Glutamatergic neuron (in vitro differentiated cells): ENCODE measurements at regions not wholly inside any gene's neighbourhood (a gene's known extent, or its start where the extent isn't known, plus 50 kb on each side); places are given as distances from the start of the nearest gene placed in this dataset.
"Not testable (repeated sequence)": the region's sequence is repeated elsewhere in the genome, so short reads cannot be mapped to it uniquely, and the experiment has no call there.

ENCODE experiments used
- DNase-seq: peaks from one replicate; pipeline ENCODE4 v3.0.0; 2022
- H3K27ac Mint-ChIP-seq: one replicate; pipeline ENCODE4 v1.8.0; 2020; ENCODE audit warnings: mild to moderate bottlenecking, mixed read lengths, inconsistent platforms; ENCODE audit not compliant: unreplicated experiment
- H3K27me3 Mint-ChIP-seq: one replicate; pipeline ENCODE4 v1.8.0; 2020; ENCODE audit warnings: mild to moderate bottlenecking, moderate library complexity, mixed read lengths, inconsistent platforms; ENCODE audit not compliant: unreplicated experiment
- H3K36me3 Mint-ChIP-seq: one replicate; pipeline ENCODE4 v1.8.0; 2020; ENCODE audit warnings: mild to moderate bottlenecking, mixed read lengths, inconsistent platforms; ENCODE audit not compliant: unreplicated experiment
- H3K4me1 Mint-ChIP-seq: one replicate; pipeline ENCODE4 v1.8.0; 2020; ENCODE audit warnings: mild to moderate bottlenecking, low read depth, mixed read lengths, inconsistent platforms; ENCODE audit not compliant: unreplicated experiment
- H3K4me3 Mint-ChIP-seq: one replicate; pipeline ENCODE4 v1.8.0; 2020; ENCODE audit warnings: mild to moderate bottlenecking, mixed read lengths, inconsistent platforms; ENCODE audit not compliant: unreplicated experiment
- H3K9me3 Mint-ChIP-seq: one replicate; pipeline ENCODE4 v1.8.0; 2020; ENCODE audit warnings: mild to moderate bottlenecking, moderate library complexity, mixed read lengths, inconsistent platforms; ENCODE audit not compliant: unreplicated experiment
- TF ChIP-seq, protein P1 (sequence below): fragments of 200-600 bp; sonication (generic); IDR thresholded peaks from one replicate; pipeline ENCODE4 v1.5.0; 2021; ENCODE audit not compliant: partially characterized antibody, unreplicated experiment

DNA sequence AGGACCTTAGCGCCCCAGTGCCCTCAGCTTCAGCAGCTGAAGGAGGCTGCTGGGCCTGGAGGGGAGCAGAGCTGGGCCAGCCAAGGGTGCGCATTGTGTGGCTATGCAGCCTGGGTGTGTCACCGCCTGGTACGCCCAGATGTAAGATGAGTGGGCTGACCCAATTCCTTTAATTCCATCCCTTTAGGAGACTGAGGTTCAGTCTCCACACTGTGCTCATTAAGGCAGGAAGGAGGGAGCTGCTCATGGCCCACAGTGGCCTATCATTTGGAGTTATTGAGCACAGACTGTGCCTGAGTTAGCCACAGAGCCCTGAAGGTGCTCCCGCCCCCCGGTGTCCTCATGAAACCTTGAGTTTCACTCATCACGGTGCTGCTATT, 194.1 kb upstream of the GLI2 start:
- no peak overlapping the region for H3K4me3 Mint-ChIP-seq
- peaks cover 6% of the 10 kb centered on the region for H3K9me3 Mint-ChIP-seq
- DNase-seq = no peak
- H3K4me1 Mint-ChIP-seq = peaks cover 12% of the 10 kb centered on the region
- no peak overlapping the region for H3K27ac Mint-ChIP-seq
- peaks cover 5% of the 10 kb centered on the region for H3K27me3 Mint-ChIP-seq
- TF ChIP-seq, protein P1, sequence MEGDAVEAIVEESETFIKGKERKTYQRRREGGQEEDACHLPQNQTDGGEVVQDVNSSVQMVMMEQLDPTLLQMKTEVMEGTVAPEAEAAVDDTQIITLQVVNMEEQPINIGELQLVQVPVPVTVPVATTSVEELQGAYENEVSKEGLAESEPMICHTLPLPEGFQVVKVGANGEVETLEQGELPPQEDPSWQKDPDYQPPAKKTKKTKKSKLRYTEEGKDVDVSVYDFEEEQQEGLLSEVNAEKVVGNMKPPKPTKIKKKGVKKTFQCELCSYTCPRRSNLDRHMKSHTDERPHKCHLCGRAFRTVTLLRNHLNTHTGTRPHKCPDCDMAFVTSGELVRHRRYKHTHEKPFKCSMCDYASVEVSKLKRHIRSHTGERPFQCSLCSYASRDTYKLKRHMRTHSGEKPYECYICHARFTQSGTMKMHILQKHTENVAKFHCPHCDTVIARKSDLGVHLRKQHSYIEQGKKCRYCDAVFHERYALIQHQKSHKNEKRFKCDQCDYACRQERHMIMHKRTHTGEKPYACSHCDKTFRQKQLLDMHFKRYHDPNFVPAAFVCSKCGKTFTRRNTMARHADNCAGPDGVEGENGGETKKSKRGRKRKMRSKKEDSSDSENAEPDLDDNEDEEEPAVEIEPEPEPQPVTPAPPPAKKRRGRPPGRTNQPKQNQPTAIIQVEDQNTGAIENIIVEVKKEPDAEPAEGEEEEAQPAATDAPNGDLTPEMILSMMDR = no peak
- no peaks in the 10 kb centered on the region for H3K36me3 Mint-ChIP-seq

DNA sequence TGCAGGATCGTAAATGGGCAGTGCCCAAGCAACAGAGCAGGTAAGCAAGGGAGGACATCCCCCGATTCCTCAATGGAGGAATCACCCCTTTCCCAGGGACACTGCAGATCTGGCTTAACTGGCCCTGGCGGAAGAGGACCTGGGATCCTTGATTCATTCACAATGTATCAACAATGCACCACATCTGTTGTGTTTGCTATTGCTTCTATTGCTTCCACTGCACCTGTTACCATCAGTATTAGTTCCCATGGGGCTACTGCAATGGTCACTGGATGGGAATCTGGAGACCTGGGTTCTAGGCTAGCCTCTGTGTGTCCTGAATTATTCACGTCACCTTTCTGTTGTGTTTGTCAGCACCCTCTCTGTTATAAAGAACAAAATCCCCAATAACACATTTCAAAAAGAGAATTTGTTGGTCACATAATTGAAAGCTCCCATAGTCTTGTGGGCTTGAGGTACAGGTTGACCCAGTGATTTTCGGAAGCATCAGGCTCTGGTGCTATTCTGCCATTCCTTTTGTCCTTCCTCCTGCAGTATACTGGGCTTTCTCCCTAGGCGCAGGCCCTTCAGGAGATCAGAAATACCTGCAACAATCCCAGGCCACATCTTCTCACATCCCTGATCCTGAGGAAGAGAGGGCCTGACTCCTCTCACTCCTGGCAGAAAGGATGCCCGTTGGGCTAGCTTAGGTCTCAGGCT, 193.5 kb upstream of the GLI2 start:
- TF ChIP-seq, protein P1 = no peak
- H3K4me1 Mint-ChIP-seq = peaks cover 15% of the 10 kb centered on the region
- peaks cover 6% of the 10 kb centered on the region for H3K9me3 Mint-ChIP-seq
- DNase-seq = no peak
- peaks cover 2% of the 10 kb centered on the region for H3K27me3 Mint-ChIP-seq
- H3K27ac Mint-ChIP-seq = no peak overlapping the region
- no peaks in the 10 kb centered on the region for H3K36me3 Mint-ChIP-seq
- H3K4me3 Mint-ChIP-seq = no peak overlapping the region

DNA sequence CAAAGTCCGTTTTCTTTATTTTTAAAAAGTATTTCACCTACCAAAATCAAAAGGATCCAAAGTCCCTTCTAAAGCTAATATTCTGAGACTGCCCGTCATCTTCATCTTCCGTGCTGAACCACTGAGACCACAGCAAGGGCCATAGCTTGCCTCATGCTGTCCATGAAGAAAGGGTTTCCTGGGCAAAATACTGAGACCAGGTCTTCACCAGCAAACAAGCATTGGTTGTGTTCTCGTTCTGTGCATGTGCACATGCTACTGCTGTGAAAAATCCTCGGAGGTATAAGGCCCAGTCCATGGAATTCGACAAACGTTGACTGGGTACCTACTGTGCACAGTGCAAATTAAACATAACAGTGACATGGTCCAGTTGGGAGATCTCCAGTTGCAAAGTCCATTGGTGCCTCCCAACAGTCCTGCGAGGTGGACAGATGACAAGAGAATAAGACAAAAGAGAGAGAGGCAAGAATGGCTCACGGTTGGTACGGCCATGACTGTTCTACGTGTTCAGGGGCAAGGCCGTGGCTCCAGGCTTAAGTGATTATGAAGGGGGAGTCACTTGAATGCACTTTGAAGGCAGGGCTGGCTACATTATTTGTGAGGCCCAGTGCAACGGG, 192.6 kb upstream of the GLI2 start:
- DNase-seq = no peak
- no peak overlapping the region for H3K27ac Mint-ChIP-seq
- peaks cover 6% of the 10 kb centered on the region for H3K9me3 Mint-ChIP-seq
- TF ChIP-seq, protein P1 = no peak
- H3K36me3 Mint-ChIP-seq = no peaks in the 10 kb centered on the region
- H3K4me3 Mint-ChIP-seq = no peak overlapping the region
- peaks cover 2% of the 10 kb centered on the region for H3K27me3 Mint-ChIP-seq
- peaks cover 17% of the 10 kb centered on the region for H3K4me1 Mint-ChIP-seq

DNA sequence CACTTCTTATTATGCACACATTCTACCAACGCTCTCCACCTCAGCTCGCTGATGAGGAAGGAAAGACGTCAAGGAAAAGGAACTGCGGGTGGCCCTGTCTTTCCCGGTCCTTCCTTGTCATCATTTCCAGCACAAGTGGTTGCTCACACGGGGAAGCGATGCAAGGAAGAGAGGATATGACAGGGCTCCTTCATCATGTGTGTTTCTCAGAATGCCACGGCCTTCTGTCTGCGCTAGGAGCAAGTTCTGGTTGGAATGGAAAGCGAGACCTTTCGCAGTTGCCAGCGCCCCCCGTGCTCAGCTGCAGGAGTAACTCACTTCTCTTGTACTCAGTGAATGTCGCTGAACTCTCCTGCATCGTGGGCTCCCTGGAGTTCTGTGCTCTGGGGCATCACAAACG, 191.8 kb upstream of the GLI2 start:
- no peak for DNase-seq
- TF ChIP-seq, protein P1 = no peak
- H3K4me1 Mint-ChIP-seq = peaks cover 17% of the 10 kb centered on the region
- no peaks in the 10 kb centered on the region for H3K36me3 Mint-ChIP-seq
- H3K9me3 Mint-ChIP-seq = peaks cover 6% of the 10 kb centered on the region
- no peak overlapping the region for H3K27ac Mint-ChIP-seq
- no peak overlapping the region for H3K4me3 Mint-ChIP-seq
- peaks cover 2% of the 10 kb centered on the region for H3K27me3 Mint-ChIP-seq

DNA sequence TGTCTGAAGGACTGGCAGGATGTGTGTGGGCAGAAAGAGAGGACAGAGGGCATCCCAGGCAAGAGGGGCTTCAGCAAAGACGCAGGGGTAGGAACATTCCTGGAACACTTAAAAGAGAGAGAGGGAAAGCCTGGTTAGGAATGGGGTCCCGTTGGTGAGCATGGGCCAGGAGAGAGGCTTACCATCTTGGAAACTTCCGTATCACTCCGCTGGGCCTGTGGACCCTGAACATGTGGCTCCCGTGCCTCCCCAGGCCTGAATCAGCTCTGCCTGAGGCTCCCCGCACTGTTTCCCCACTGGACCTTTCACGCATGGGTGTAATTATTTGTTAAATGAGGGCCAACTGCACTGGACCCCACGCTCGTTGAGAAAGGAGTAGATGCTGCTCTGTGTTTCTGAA, 191.1 kb upstream of the GLI2 start:
- TF ChIP-seq, protein P1 = no peak
- Mint-ChIP-seq H3K36me3 (no peaks in the 10 kb centered on the region), H3K4me1 (peaks cover 17% of the 10 kb centered on the region), H3K4me3 (no peak overlapping the region), H3K27ac (no peak overlapping the region), H3K9me3 (peaks cover 6% of the 10 kb centered on the region), H3K27me3 (peaks cover 2% of the 10 kb centered on the region)
- no peak for DNase-seq

DNA sequence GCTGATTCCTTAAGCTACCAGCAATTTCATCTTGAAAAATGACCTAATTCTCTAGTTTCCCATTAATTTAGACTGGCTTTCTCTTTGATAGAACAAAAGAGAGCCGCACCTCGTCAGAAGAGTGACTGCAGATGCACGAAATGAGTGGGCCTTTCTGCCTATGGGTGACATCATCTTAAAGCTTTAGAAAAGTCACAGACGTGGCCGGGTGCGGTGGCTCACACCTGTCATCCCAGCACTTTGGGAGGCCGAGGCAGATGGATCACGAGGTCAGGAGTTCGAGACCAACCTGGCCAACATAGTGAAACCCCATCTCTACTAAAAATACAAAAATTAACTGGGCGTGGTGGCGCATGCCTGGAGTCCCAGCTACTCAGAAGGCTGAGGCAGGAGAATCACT, 190.7 kb upstream of the GLI2 start:
- H3K36me3 Mint-ChIP-seq, H3K4me3 Mint-ChIP-seq, H3K27me3 Mint-ChIP-seq, DNase-seq, H3K27ac Mint-ChIP-seq, H3K9me3 Mint-ChIP-seq: not testable (repeated sequence)
- peaks cover 18% of the 10 kb centered on the region for H3K4me1 Mint-ChIP-seq
